Osteoblast (primary cell): ENCODE measurements at regions not wholly inside any gene's neighbourhood (a gene's known extent, or its start where the extent isn't known, plus 50 kb on each side); places are given as distances from the start of the nearest gene placed in this dataset.

Experiments
- DNase-seq: peaks from one replicate; pipeline ENCODE4 v3.0.0; 2011; ENCODE audit warnings: low spot score, mixed read lengths; ENCODE audit not compliant: insufficient read length; ENCODE audit errors: missing footprints
- H2AFZ ChIP-seq: 2 replicates; pipeline ENCODE4 v1.6.0; 2011; ENCODE audit warnings: mild to moderate bottlenecking, low read length
- H3K27ac ChIP-seq: 2 replicates; pipeline ENCODE4 v1.5.1; 2011; ENCODE audit warnings: mild to moderate bottlenecking, low read depth, low read length, moderate library complexity
- H3K27me3 ChIP-seq: 2 replicates; pipeline ENCODE4 v1.6.0; 2012; ENCODE audit warnings: mild to moderate bottlenecking, control low read depth, inconsistent platforms, low read length, moderate library complexity; ENCODE audit not compliant: insufficient read depth
- H3K36me3 ChIP-seq: 2 replicates; pipeline ENCODE4 v1.5.1; 2011; ENCODE audit warnings: mild to moderate bottlenecking, low read length, control low read depth, moderate library complexity; ENCODE audit not compliant: insufficient read depth
- H3K4me1 ChIP-seq: 2 replicates; pipeline ENCODE4 v1.5.1; 2011; ENCODE audit warnings: mild to moderate bottlenecking, low read length, control low read depth, moderate library complexity; ENCODE audit not compliant: insufficient read depth
- H3K4me2 ChIP-seq: 2 replicates; pipeline ENCODE4 v1.6.0; 2011; ENCODE audit warnings: mild to moderate bottlenecking, low read length; ENCODE audit not compliant: insufficient read depth
- H3K4me3 ChIP-seq: fragments of 200-600 bp; sonication (generic); 3 replicates; pipeline ENCODE4 v1.5.1; 2012; ENCODE audit warnings: mild to moderate bottlenecking, low read length, inconsistent platforms; ENCODE audit not compliant: insufficient read depth
- H3K79me2 ChIP-seq: 2 replicates; pipeline ENCODE4 v1.6.0; 2012; ENCODE audit warnings: mild to moderate bottlenecking, low read length, control low read depth, inconsistent platforms; ENCODE audit not compliant: insufficient read depth
- H3K9me3 ChIP-seq: 2 replicates; pipeline ENCODE4 v1.5.1; 2011; ENCODE audit warnings: low read depth, low read length, control low read depth
- H4K20me1 ChIP-seq: 2 replicates; pipeline ENCODE4 v1.6.0; 2012; ENCODE audit warnings: mild to moderate bottlenecking, low read length, control low read depth; ENCODE audit not compliant: insufficient read depth
- CTCF ChIP-seq: IDR thresholded peaks from 2 replicates; pipeline ENCODE4 v1.5.1; 2011; ENCODE audit warnings: mild to moderate bottlenecking, low read depth, low read length, moderate library complexity; ENCODE audit errors: extremely low read depth

GRCh38 chr2:57862727-57863126 lies 183.9 kb upstream of the VRK2 start:
- Histone ChIP-seq H3K4me2 (no peak overlapping the region), H3K9me3 (no peaks in the 10 kb centered on the region), H3K36me3 (no peaks in the 10 kb centered on the region), H3K27me3 (peaks cover 11% of the 10 kb centered on the region), H3K4me1 (no peaks in the 10 kb centered on the region), H3K79me2 (no peaks in the 10 kb centered on the region), H4K20me1 (no peaks in the 10 kb centered on the region), H3K27ac (no peak overlapping the region), H3K4me3 (no peak overlapping the region), H2AFZ (no peak overlapping the region)
- DNase-seq = no peak
- TF ChIP-seq CTCF = no peak

- Histone ChIP-seq H3K4me1 (no peaks in the 10 kb centered on the region), H3K9me3 (no peaks in the 10 kb centered on the region), H3K79me2 (no peaks in the 10 kb centered on the region), H3K27ac (no peak overlapping the region), H3K27me3 (peaks cover 13% of the 10 kb centered on the region), H3K4me2 (no peak overlapping the region), H3K36me3 (no peaks in the 10 kb centered on the region), H4K20me1 (no peaks in the 10 kb centered on the region), H3K4me3 (no peak overlapping the region), H2AFZ (no peak overlapping the region)
- no peak for DNase-seq
- no peak for TF ChIP-seq CTCF
Observed at GRCh38 chr2:57864926-57865325, 181.7 kb upstream of the VRK2 start.

GRCh38 chr2:57867730-57868129 lies 178.9 kb upstream of the VRK2 start:
- H3K36me3 ChIP-seq = no peaks in the 10 kb centered on the region
- H3K4me1 ChIP-seq = no peaks in the 10 kb centered on the region
- DNase-seq = no peak
- H3K4me2 ChIP-seq = no peak overlapping the region
- H3K27ac ChIP-seq = no peak overlapping the region
- H4K20me1 ChIP-seq = no peaks in the 10 kb centered on the region
- no peak for TF ChIP-seq CTCF
- no peaks in the 10 kb centered on the region for H3K9me3 ChIP-seq
- H3K27me3 ChIP-seq = peaks cover 6% of the 10 kb centered on the region
- no peak overlapping the region for H3K4me3 ChIP-seq
- no peaks in the 10 kb centered on the region for H3K79me2 ChIP-seq
- H2AFZ ChIP-seq = no peak overlapping the region

GRCh38 chr2:57868619-57869139 lies 177.9 kb upstream of the VRK2 start:
- H3K36me3 ChIP-seq = no peaks in the 10 kb centered on the region
- no peak overlapping the region for H3K27ac ChIP-seq
- no peaks in the 10 kb centered on the region for H3K4me1 ChIP-seq
- no peak for DNase-seq
- TF ChIP-seq CTCF = no peak
- no peak overlapping the region for H2AFZ ChIP-seq
- H3K9me3 ChIP-seq = no peaks in the 10 kb centered on the region
- no peaks in the 10 kb centered on the region for H4K20me1 ChIP-seq
- no peak overlapping the region for H3K4me3 ChIP-seq
- H3K4me2 ChIP-seq = no peak overlapping the region
- peaks cover 6% of the 10 kb centered on the region for H3K27me3 ChIP-seq
- no peaks in the 10 kb centered on the region for H3K79me2 ChIP-seq
